ENCODE measurements at regions not wholly inside any gene's neighbourhood (a gene's known extent, or its start where the extent isn't known, plus 50 kb on each side); places are given as distances from the start of the nearest gene placed in this dataset.

DNA sequence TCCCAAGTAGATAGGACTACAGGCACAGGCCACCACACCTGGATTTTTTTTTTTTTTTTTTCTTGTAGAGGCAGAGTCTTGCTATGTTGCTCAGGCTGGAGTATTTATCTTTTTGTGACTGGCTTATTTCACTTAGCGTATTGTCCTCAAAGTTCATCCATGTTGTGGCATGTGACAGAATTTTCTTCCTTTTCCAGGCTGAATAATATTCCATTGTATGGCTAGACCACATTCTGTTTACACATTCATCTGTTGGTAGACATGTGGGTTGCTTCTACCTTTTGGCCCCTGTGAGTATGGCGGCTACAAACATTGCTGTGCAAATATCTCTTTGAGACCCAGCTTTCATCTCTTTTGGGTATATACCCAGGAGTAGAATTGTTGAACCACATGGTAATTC lies 160.2 kb upstream of the SMAD3 start:
- DNase-seq (ENCODE audit: low spot score) = no peak

DNA sequence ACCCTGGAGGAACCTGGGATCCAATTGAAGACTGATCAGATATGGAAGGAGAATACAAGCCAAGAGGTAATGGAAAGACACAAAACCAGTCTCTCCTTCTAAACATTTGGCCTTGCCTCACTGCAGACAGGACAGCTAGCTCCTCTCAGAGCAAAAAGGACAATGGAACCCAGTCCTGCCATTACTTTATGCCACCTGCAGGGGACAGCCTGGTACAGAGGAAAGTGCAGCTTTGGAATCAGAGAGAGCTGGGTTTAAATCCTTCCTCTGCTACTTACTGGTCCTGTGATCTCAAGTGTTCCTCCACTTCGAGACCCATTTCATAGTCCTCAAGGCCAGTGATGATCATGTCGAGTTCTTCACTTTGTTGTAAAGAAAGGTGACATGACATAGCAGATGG lies 159.4 kb upstream of the SMAD3 start:
- DNase-seq (ENCODE audit: low spot score) = no peak

DNA sequence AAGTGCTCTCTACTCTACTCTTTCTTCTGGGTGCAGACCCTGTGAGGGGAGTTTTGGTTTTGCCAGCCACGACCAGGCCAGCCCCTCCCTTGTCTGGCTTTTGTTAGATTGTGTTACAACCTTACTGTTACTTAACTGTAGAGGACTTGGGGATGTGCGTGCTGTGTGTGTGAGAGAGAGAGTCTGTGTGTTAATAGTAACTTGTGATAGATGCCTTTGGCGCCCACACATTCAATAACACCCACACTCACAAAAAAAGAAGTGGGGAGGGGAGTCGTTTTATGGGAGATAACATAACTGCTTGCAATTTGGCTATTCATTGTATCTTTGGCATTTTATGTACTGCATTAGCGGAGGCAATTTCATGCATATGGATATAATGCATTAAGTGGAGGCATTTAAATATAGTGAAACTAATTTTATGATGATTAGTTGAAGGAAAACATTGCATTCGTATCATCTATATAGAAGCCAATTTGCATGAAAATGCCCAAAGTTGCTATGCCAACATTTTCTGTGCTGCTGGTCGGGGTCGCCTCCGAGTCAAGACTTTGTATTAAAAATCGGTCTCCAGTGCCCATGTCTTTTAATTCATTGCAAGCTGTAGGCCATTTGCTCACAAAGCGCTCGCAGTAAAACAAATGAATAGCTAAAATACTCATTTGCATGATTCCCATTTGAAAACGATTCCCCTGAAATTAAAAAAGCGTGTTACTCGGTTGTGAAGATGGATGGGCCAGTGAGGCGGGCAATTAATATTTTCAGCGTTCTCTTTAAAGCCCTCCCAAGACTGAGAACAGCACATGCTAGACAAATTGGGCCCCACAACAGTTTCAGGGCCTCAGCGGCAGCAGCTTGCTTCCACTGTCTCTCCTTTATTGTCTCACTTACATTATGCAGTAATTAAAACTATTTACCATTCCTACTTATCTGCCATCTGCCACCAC lies 158.5 kb upstream of the SMAD3 start:
- DNase-seq (ENCODE audit: low spot score) = no peak

DNA sequence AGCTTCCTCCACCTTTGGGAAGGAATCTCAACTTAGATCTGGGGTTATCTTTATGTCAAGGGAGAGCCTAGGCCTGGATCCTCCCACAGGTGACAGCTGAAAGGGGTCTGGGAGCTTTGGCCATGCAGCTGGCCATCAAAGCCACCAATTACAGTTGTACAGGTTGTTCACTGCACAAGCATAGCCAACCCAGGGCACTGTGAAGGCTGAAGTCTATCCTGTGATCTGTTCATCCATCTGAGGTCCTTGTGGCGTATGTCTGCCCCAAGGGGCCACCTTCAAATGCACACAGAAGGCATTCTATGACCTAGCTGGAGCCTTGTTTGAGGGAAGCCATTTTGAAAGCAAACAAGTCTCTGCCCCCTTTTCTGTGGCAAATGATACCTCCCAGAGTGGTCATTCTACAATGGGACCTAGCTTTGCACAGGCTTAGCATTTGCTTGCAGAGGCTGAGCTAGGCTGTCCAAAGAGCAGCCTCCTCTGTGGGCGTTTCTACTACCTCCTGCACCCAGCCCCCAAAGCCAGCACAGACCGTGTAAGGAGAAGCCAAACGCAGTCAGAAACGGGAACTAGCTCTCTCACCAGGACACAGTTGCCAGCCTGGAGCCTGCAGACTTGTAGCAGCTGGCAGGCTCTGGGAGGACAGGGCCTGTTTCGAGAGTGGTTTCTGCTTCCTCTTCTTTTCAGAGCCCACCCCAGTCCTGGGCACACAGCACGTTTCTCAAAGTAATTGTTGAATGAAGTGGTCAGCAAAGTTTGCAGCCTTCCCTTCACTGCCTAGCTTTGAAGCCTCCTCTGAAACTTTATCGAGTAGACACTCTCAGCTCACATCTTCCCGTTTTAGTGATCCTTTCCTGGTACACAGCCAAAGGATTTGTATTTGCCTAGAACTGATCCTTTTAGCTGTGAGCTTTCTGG lies 157.3 kb upstream of the SMAD3 start:
- peak; percentile 50 for DNase-seq (ENCODE audit: low spot score)

DNA sequence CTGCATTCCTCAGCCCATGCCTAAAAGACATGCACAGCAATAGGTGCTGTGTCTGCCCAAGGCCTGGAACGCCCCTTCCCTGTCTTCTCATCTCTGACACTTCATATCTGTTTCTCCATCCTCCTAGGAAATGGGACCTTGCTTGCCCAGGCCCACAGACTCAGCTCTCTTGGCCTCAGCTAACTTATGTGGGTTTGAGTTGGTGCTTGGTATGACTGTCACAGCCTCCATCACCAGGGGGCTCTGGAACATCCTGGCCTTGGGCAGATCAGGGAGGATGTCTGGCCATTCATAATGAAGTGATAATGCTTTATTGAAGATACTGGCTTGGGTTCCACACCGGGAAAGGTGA lies 156.7 kb upstream of the SMAD3 start:
- DNase-seq (ENCODE audit: low spot score) = no peak

GRCh38 chr15:66909381-66909890 lies 156.0 kb upstream of the SMAD3 start:
- DNase-seq (ENCODE audit: low spot score) = no peak

DNA sequence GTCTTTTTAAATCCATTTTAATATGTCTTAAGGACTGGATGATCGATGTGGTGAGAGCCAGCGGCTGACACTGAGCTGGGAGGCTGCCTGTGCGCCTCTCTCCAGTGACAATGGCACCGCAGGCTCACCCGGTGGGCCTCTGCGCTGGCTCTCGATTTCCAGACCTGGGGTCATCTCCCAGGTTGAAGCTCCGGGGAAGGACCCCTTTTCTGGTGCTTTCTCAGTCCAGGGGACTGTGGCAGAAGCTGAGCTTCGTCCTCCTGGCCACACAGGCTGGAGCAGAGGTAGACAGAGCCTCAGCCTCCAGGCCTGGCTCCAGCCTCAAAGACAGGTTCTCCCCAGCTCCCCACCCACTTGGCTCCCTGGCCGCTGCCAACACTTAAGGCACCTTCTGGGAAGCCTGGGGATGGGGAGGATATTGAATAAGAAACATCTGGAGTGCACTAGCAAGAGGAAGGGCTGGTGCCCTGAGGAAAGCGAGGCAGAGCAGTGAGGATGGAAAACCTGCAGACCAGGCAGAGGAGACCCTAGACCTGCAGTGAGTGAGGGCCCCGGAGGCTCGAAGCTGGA lies 154.2 kb upstream of the SMAD3 start:
- DNase-seq (ENCODE audit: low spot score) = no peak

DNA sequence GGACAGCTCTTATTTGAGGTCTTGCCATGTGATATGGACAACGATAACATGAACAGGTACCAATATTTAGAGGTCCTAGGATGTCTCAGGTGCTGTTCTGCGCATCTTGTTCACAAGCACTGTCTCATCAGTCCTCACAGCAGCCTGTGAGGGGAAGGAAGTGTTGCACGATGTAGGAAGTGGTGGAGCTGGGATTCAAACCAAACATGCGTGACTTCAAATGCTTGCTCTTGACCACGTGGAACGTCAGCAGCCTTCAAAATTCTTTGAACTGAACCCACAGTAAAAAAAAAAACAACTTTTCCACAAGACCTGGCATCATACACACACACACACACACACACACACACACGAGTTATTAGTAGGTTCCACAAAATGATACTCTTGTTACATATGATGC lies 153.4 kb upstream of the SMAD3 start:
- DNase-seq (ENCODE audit: low spot score) = no peak

DNA sequence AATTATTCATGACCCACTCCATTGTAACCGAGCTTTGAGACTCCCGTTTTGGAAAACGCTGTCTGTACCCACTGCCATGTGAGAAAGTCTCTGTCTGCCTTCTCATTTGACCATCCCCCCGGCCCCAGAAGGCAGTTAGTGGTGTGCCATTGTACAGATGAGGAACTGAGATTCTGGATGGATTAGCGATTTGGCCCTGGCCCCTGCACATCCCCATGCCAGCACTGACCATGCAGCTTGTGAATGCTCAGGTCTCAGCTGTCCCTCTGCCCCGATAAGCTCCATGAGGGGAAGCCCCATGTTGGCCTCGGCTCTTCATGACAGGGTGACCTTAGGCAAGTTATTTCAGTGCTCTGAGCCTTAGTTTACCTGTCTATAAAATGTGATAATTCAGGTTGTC lies 153.0 kb upstream of the SMAD3 start:
- DNase-seq (ENCODE audit: low spot score) = no peak

GRCh38 chr15:66917904-66918448 lies 147.4 kb upstream of the SMAD3 start:
- no peak for DNase-seq (ENCODE audit: low spot score)

DNA sequence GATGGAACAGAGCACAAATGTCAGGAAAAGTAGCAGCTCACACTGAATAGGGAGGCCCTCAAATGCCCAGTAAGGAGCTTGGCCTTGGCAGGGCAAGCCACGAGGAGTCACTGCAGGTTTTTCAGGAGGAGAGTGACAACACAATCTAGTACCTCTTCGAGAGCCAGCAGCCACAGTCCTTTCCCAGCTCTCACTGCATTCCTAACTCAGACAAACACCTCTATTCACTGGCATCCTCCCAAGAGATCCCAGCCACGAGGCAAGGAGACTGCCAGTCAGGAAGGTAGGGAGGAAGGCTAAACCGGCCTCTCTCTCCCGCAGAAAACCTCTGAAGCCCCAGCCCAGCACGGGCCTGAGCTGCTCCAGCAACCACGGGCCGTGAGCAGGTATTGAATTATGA lies 146.0 kb upstream of the SMAD3 start:
- DNase-seq (ENCODE audit: low spot score) = no peak

DNA sequence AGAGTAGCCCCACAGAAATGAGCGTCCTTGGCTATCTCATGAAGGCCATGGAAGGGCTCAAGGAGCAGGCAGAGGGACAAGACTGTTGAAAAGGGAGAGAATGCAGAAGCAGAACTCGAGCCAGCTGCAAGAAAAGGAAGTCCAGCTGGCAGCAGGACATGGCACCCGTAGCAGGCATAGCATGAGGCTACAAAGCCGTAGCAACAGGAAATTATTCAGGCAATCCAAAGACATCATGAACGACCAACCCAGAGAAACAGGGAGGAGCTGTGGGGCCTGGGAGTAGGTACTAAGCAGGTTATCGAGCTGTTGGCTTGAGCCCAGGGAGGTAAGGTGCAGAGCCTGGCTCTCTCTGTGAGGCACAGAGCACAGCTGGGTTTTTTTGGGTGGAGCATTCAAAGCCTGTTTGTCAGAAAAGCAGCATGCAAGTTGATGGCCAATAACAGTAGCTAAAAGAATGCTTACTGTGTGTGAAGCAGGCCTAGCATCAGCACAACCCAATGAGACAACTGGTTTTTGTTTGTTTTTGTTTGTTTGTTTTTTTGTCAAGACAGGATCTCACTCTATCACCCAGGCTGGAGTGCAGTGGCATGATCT lies 144.0 kb upstream of the SMAD3 start:
- no peak for DNase-seq (ENCODE audit: low spot score)

DNA sequence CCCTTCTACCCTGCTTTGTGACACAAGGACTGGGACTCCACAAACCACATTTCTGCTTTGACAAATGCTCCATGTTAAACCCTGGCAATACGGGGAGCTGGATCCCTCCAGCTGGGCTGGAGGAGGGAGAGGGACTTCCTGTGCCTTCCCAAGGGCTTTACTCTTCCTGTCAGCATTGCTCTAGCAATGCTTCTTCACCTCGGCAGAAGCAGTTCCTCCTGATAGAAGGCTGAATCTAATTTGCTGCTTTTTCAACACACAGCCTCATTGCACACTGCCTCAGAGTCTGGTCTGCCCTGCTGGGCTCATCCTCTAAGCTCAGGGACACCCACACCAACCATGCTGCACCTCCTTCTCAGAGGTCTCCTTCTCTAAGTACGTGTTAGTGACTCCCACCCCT lies 142.8 kb upstream of the SMAD3 start:
- no peak for DNase-seq (ENCODE audit: low spot score)

- DNase-seq (ENCODE audit: low spot score) = no peak
Observed at GRCh38 chr15:66923438-66923881, 141.9 kb upstream of the SMAD3 start.

GRCh38 chr15:66924889-66925288 lies 140.5 kb upstream of the SMAD3 start:
- DNase-seq (ENCODE audit: low spot score) = no peak

DNA sequence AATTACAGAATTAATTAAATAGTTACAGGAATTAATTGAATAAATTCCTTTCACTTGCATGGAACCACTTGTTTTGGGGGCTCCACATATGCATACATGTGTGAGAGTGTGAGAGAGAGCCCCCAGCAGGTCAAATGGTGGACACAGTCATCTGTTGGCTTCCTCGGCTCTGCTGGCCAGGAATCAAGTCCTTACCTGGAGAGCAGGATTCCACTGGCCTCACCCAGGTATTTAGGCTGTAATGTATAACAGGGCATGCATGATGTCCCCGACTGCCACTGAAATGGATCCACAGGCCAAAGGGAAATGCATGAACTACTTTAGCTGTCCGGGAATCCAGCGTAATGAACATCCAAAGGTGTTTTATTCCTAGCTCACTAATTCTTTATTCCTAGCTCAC lies 139.7 kb upstream of the SMAD3 start:
- no peak for DNase-seq (ENCODE audit: low spot score)

- no peak for DNase-seq (ENCODE audit: low spot score)
Observed at GRCh38 chr15:66927201-66928077, 138.0 kb upstream of the SMAD3 start.

DNA sequence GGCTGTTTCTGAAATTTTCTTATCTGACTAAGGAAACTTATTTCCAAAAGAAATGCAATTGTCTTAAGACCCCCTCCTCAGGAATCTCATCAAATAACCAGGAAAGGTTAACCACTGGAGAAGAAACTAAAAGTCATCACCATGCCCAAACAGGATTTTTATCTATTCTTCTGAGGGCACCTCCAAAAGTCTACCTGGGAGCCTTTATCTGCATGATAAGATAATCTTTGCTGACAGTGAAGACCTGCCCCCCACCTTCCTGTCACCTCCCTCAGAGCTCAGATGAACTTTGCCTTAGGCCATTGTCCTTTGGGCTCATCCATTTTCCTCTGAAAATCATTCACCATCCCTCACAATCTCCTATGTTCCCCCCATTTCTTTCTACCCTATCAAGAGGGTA lies 137.3 kb upstream of the SMAD3 start:
- no peak for DNase-seq (ENCODE audit: low spot score)

GRCh38 chr15:66928784-66929183 lies 136.6 kb upstream of the SMAD3 start:
- DNase-seq (ENCODE audit: low spot score) = no peak

GRCh38 chr15:66929843-66930402 lies 135.5 kb upstream of the SMAD3 start:
- DNase-seq (ENCODE audit: low spot score) = no peak

Measured in AG20443 (cell line).